ENCODE measurements at regions not wholly inside any gene's neighbourhood (a gene's known extent, or its start where the extent isn't known, plus 50 kb on each side); places are given as distances from the start of the nearest gene placed in this dataset.

- TF ChIP-seq CTCF (IDR thresholded peaks at IDR 0.05 in 4 of 5, conservative IDR thresholded peaks at IDR 0.05 in 1 of 5) (no peak), POLR2A (IDR thresholded peaks at IDR 0.05) (no peak)
Observed at GRCh38 chr21:38712071-38712470, 93.7 kb upstream of the ETS2 start.
